OCI-LY7 (cell line): ENCODE measurements at regions not wholly inside any gene's neighbourhood (a gene's known extent, or its start where the extent isn't known, plus 50 kb on each side); places are given as distances from the start of the nearest gene placed in this dataset.

Source experiments
- BruUV-seq: library from RNA; stranded (reverse); fragments of 400-500 nt; replicated peaks from 2 replicates; lab custom pipeline; 2021; lab: Mats Ljungman, UMichigan
- CTCF ChIA-PET: fragments of 300-600 bp; sonication (Branson Sonifier 250); formaldehyde crosslinking; loops from one replicate; lab custom pipeline; 2022; ENCODE audit warnings: antibody characterized with exemption; ENCODE audit not compliant: unreplicated experiment; lab: Charles Lee
- POLR2A ChIA-PET: fragments of 300-600 bp; sonication (Branson Sonifier 250); formaldehyde crosslinking; loops from one replicate; lab custom pipeline; 2022; ENCODE audit warnings: antibody characterized with exemption; lab: Charles Lee
- DNase-seq: peaks from one replicate; pipeline ENCODE4 v3.0.0-alpha.2; 2015; ENCODE audit warnings: low spot score
- H2AFZ ChIP-seq: fragments of 200-600 bp; sonication (generic), shearing (Covaris generic); 2 replicates; pipeline ENCODE4 v1.6.1; 2014; ENCODE audit warnings: mild to moderate bottlenecking, antibody characterized with exemption, low read length, moderate library complexity
- H3K27ac ChIP-seq: fragments of 200-600 bp; sonication (generic); 2 replicates; pipeline ENCODE4 v1.5.1; 2014; ENCODE audit warnings: mixed run types, low read depth, mild to moderate bottlenecking, moderate library complexity, low read length, inconsistent platforms; ENCODE audit not compliant: poor library complexity, severe bottlenecking
- H3K36me3 ChIP-seq: fragments of 200-600 bp; sonication (generic); 2 replicates; pipeline ENCODE4 v1.6.1; 2014; ENCODE audit warnings: mild to moderate bottlenecking, antibody characterized with exemption, low read length, moderate library complexity, mixed read lengths; ENCODE audit not compliant: insufficient read depth
- H3K4me1 ChIP-seq: fragments of 200-600 bp; sonication (generic); 2 replicates; pipeline ENCODE4 v1.5.1; 2014; ENCODE audit warnings: mild to moderate bottlenecking, low read length; ENCODE audit not compliant: insufficient read depth, poor library complexity, severe bottlenecking
- H3K4me2 ChIP-seq: fragments of 200-600 bp; sonication (generic); 2 replicates; pipeline ENCODE4 v1.6.1; 2014; ENCODE audit warnings: mild to moderate bottlenecking, low read length
- H3K4me3 ChIP-seq: fragments of 200-600 bp; sonication (generic); 2 replicates; pipeline ENCODE4 v1.5.1; 2014; ENCODE audit warnings: mild to moderate bottlenecking, low read depth, low read length; ENCODE audit not compliant: poor library complexity, severe bottlenecking
- H3K79me2 ChIP-seq: fragments of 200-600 bp; sonication (generic); 2 replicates; pipeline ENCODE4 v1.6.1; 2016; ENCODE audit warnings: low read depth, mild to moderate bottlenecking, low read length, moderate library complexity, mixed read lengths; ENCODE audit not compliant: insufficient read depth
- H3K9me2 ChIP-seq: fragments of 200-600 bp; sonication (generic); 2 replicates; pipeline ENCODE4 v1.6.1; 2016; ENCODE audit warnings: mild to moderate bottlenecking, low read length, mixed read lengths; ENCODE audit not compliant: insufficient read depth
- H3K9me3 ChIP-seq: fragments of 200-600 bp; sonication (generic); 2 replicates; pipeline ENCODE4 v1.6.1; 2014; ENCODE audit warnings: mild to moderate bottlenecking, mixed run types, low read length, mixed read lengths
- H4K20me1 ChIP-seq: fragments of 200-600 bp; sonication (generic); 2 replicates; pipeline ENCODE4 v1.6.1; 2014; ENCODE audit warnings: mild to moderate bottlenecking, antibody characterized with exemption, low read length, moderate library complexity, mixed read lengths; ENCODE audit not compliant: insufficient read depth
- CTCF ChIP-seq: fragments of 200-600 bp; sonication (generic); conservative IDR thresholded peaks from 2 replicates; pipeline ENCODE4 v1.5.1; 2014; ENCODE audit warnings: mild to moderate bottlenecking, antibody characterized with exemption, low read length, moderate library complexity, mixed read lengths
- EZH2phosphoT487 ChIP-seq: fragments of 200-600 bp; sonication (generic); IDR thresholded peaks from 2 replicates; pipeline ENCODE4 v1.6.1; 2018; ENCODE audit warnings: low read depth, borderline replicate concordance, mild to moderate bottlenecking, mixed run types, antibody characterized with exemption, low read length, moderate library complexity, mixed read lengths
- intact Hi-C: fragments of 100-400 bp; cut with micrococcal nuclease; formaldehyde crosslinking; loops from one replicate; pipeline ENCODE4 v1.10.0; 2022; ENCODE audit not compliant: unreplicated experiment

- Histone ChIP-seq H3K36me3 (no peaks in the 10 kb centered on the region), H3K4me3 (no peak overlapping the region), H2AFZ (no peak overlapping the region), H3K9me2 (no peaks in the 10 kb centered on the region), H4K20me1 (no peaks in the 10 kb centered on the region), H3K27ac (no peak overlapping the region), H3K79me2 (no peaks in the 10 kb centered on the region), H3K4me1 (no peaks in the 10 kb centered on the region), H3K9me3 (no peaks in the 10 kb centered on the region), H3K4me2 (no peak overlapping the region)
- TF ChIP-seq EZH2phosphoT487 = no peak
- TF ChIP-seq CTCF = no peak
- POLR2A ChIA-PET = no interaction called here
- BruUV-seq = no TSS peak
- intact Hi-C loops = no loop called here
- no peak for DNase-seq
- CTCF ChIA-PET = no interaction called here
Observed at GRCh38 chr9:108702681-108703080, 153.1 kb downstream of the ACTL7B start.

- no peak overlapping the region for H3K27ac ChIP-seq
- no peak for TF ChIP-seq EZH2phosphoT487
- TF ChIP-seq CTCF = no peak
- CTCF ChIA-PET = no interaction called here
- no TSS peak for BruUV-seq
- H4K20me1 ChIP-seq = no peaks in the 10 kb centered on the region
- no peaks in the 10 kb centered on the region for H3K9me2 ChIP-seq
- intact Hi-C loops = no loop called here
- H3K79me2 ChIP-seq = no peaks in the 10 kb centered on the region
- DNase-seq = no peak
- H3K4me1 ChIP-seq = no peaks in the 10 kb centered on the region
- no peak overlapping the region for H3K4me2 ChIP-seq
- no peaks in the 10 kb centered on the region for H3K36me3 ChIP-seq
- no peaks in the 10 kb centered on the region for H3K9me3 ChIP-seq
- H3K4me3 ChIP-seq = no peak overlapping the region
- POLR2A ChIA-PET = interaction anchor here (0.6 kb wide), 1 partner anchor 1285 kb away, joined by 4 read pairs; no protein-coding TSS in a partner anchor
- H2AFZ ChIP-seq = no peak overlapping the region
Observed at GRCh38 chr9:108698801-108699200, 157.0 kb downstream of the ACTL7B start.

- Histone ChIP-seq H3K4me2 (no peak overlapping the region), H4K20me1 (no peaks in the 10 kb centered on the region), H3K4me1 (no peaks in the 10 kb centered on the region), H2AFZ (no peak overlapping the region), H3K27ac (no peak overlapping the region), H3K4me3 (no peak overlapping the region), H3K9me2 (no peaks in the 10 kb centered on the region), H3K79me2 (no peaks in the 10 kb centered on the region), H3K36me3 (no peaks in the 10 kb centered on the region), H3K9me3 (no peaks in the 10 kb centered on the region)
- BruUV-seq = no TSS peak
- no peak for TF ChIP-seq CTCF
- TF ChIP-seq EZH2phosphoT487 = no peak
- ChIA-PET CTCF (no interaction called here), POLR2A (interaction anchor here (0.6 kb wide), 1 partner anchor 1284 kb away, joined by 4 read pairs; no protein-coding TSS in a partner anchor)
- intact Hi-C loops = no loop called here
- no peak for DNase-seq
Observed at GRCh38 chr9:108698231-108698630, 157.6 kb downstream of the ACTL7B start.
